Panc1 (cell line): ENCODE measurements at regions not wholly inside any gene's neighbourhood (a gene's known extent, or its start where the extent isn't known, plus 50 kb on each side); places are given as distances from the start of the nearest gene placed in this dataset.

Source experiments
- POLR2AphosphoS5 ChIP-seq: IDR thresholded peaks from 2 replicates; pipeline ENCODE4 v1.6.1; 2012; ENCODE audit warnings: mild to moderate bottlenecking, low read depth, low read length, moderate library complexity
- SIN3A ChIP-seq: IDR thresholded peaks from 2 replicates; pipeline ENCODE4 v1.6.1; 2012; ENCODE audit warnings: low read depth, mild to moderate bottlenecking, low read length, moderate library complexity, borderline replicate concordance; ENCODE audit not compliant: insufficient read depth
- TCF7L2 ChIP-seq: IDR thresholded peaks from 2 replicates; pipeline ENCODE4 v1.6.1; 2011; ENCODE audit warnings: mild to moderate bottlenecking, low read depth, low read length, inconsistent platforms
- TF ChIP-seq, protein P1 (sequence below): fragments of 450-650 bp; IDR thresholded peaks from 2 replicates; pipeline ENCODE4 v1.5.1; 2017; ENCODE audit warnings: mild to moderate bottlenecking
- TF ChIP-seq, protein P2 (sequence below), 2 experiments: IDR thresholded peaks; 2 replicates each; pipeline ENCODE4 v1.6.1; 2011 to 2012; ENCODE audit warnings: low read depth in 2 of 2, control low read depth in 1 of 2, low read length in 1 of 2, mild to moderate bottlenecking in 1 of 2, moderate library complexity in 1 of 2; ENCODE audit not compliant: insufficient read depth in 1 of 2

DNA sequence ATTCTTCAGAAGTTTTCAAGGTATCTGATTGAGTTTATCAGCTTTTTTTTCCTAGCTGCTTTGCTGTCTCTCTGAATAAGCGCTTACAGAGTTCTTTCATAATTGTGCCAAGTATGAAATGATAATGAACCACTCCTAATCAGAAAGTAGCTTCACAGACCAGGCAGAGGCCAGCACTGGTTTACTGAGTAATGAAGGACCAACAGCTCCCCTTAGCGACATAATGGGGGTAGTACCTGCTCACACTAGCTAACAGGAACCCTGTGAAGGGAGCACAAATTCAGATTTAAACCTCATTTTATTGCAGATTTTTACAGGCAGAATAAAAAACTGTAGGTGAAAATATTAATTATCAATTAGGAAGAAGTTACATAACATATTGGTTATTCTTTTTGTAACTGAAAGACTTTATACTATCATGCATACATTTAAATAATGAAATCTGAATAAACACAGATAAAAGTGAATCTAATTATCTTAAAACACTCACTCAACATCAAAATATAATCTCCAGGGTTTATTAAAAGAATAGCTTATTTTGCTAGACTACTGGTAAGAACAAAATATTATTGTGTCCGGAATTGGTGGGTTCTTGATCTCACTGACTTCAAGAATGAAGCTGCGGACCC, 53.7 kb upstream of the LRRC30 start:
- TF ChIP-seq, protein P1, sequence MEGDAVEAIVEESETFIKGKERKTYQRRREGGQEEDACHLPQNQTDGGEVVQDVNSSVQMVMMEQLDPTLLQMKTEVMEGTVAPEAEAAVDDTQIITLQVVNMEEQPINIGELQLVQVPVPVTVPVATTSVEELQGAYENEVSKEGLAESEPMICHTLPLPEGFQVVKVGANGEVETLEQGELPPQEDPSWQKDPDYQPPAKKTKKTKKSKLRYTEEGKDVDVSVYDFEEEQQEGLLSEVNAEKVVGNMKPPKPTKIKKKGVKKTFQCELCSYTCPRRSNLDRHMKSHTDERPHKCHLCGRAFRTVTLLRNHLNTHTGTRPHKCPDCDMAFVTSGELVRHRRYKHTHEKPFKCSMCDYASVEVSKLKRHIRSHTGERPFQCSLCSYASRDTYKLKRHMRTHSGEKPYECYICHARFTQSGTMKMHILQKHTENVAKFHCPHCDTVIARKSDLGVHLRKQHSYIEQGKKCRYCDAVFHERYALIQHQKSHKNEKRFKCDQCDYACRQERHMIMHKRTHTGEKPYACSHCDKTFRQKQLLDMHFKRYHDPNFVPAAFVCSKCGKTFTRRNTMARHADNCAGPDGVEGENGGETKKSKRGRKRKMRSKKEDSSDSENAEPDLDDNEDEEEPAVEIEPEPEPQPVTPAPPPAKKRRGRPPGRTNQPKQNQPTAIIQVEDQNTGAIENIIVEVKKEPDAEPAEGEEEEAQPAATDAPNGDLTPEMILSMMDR, result peak; percentile 78
- TF ChIP-seq, protein P2, sequence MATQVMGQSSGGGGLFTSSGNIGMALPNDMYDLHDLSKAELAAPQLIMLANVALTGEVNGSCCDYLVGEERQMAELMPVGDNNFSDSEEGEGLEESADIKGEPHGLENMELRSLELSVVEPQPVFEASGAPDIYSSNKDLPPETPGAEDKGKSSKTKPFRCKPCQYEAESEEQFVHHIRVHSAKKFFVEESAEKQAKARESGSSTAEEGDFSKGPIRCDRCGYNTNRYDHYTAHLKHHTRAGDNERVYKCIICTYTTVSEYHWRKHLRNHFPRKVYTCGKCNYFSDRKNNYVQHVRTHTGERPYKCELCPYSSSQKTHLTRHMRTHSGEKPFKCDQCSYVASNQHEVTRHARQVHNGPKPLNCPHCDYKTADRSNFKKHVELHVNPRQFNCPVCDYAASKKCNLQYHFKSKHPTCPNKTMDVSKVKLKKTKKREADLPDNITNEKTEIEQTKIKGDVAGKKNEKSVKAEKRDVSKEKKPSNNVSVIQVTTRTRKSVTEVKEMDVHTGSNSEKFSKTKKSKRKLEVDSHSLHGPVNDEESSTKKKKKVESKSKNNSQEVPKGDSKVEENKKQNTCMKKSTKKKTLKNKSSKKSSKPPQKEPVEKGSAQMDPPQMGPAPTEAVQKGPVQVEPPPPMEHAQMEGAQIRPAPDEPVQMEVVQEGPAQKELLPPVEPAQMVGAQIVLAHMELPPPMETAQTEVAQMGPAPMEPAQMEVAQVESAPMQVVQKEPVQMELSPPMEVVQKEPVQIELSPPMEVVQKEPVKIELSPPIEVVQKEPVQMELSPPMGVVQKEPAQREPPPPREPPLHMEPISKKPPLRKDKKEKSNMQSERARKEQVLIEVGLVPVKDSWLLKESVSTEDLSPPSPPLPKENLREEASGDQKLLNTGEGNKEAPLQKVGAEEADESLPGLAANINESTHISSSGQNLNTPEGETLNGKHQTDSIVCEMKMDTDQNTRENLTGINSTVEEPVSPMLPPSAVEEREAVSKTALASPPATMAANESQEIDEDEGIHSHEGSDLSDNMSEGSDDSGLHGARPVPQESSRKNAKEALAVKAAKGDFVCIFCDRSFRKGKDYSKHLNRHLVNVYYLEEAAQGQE (IDR thresholded peaks at IDR 0.05; ENCODE audit: insufficient read depth in 1 of 2, low read depth in 2 of 2, low read length in 1 of 2), result no peak
- TF ChIP-seq POLR2AphosphoS5, result no peak
- no peak for TF ChIP-seq TCF7L2
- TF ChIP-seq SIN3A, result no peak
